Subcutaneous abdominal adipose tissue (tissue), 5 donors: ENCODE measurements at regions not wholly inside any gene's neighbourhood (a gene's known extent, or its start where the extent isn't known, plus 50 kb on each side); places are given as distances from the start of the nearest gene placed in this dataset.
"Not testable (repeated sequence)": the region's sequence is repeated elsewhere in the genome, so short reads cannot be mapped to it uniquely, and the experiment has no call there.

Experiments
- H3K27ac ChIP-seq: one replicate; pipeline ENCODE4 v1.7.0; 2013; ENCODE audit warnings: low read depth, mild to moderate bottlenecking, inconsistent platforms, low read length, moderate library complexity
- H3K27me3 ChIP-seq, 5 donors: one replicate each; pipeline ENCODE4 v1.7.0; 2013; ENCODE audit warnings: low read length in 5 of 5, inconsistent platforms in 1 of 5; ENCODE audit not compliant: control insufficient read depth in 5 of 5, insufficient read depth in 4 of 5
- H3K36me3 ChIP-seq, 5 donors: one replicate each; pipeline ENCODE4 v1.7.0; 2013; ENCODE audit warnings: low read length in 5 of 5; ENCODE audit not compliant: control insufficient read depth in 5 of 5, insufficient read depth in 5 of 5
- H3K4me1 ChIP-seq, 5 donors: one replicate each; pipeline ENCODE4 v1.7.0; 2013; ENCODE audit warnings: low read length in 5 of 5, mild to moderate bottlenecking in 3 of 5, moderate library complexity in 1 of 5; ENCODE audit not compliant: control insufficient read depth in 5 of 5, insufficient read depth in 5 of 5
- H3K4me3 ChIP-seq, 5 donors: one replicate each; pipeline ENCODE4 v1.7.0; 2013; ENCODE audit warnings: low read length in 5 of 5, low read depth in 1 of 5
- H3K9ac ChIP-seq, 5 donors: one replicate each; pipeline ENCODE4 v1.7.0; 2013; ENCODE audit warnings: low read length in 5 of 5, mild to moderate bottlenecking in 4 of 5, moderate library complexity in 3 of 5
- H3K9me3 ChIP-seq, 5 donors: one replicate each; pipeline ENCODE4 v1.7.0; 2013; ENCODE audit warnings: low read length in 5 of 5; ENCODE audit not compliant: control insufficient read depth in 5 of 5
- donor health status: healthy.
- donor health status: healthy.
- donor health status: healthy.
- donor health status: healthy.
- donor health status: healthy.

DNA sequence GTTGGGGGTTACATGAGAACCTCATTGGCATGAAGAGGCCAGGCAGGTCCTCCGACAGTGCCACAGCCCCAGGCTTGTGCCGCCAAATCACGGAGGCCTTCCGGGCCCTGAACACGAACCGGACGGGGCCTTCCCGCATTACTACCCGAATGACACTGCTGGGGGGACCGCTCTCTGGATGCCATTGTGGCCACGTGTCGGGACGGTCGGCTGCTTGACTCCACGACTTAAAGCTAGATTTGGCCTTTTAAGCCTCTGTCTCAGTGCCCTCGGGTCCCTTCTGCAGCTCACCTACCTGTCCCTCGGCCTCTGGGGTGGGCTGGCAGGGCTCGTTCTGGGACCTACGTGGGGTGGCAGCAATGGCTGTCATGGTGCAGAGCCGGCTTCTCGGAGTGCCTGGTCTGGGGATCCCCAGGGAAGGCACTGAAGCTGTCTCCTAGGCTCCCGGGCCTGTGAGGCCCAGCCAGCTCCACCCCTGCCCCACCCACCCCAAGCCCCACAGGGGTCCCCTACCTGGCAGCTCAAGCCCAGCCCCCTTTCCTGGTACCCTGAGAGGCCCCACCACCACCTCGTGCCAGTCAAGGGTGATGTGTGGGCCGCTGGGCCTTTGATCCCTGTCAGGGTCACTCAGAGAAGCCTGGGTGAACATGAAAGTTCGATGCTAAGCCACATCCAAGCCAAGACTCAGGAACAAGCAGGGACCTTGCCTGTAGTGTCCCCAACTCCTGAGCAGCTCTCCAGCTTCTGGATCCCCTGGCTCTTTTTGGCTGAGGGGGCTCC lies 245.8 kb upstream of the SGCG start:
- Histone ChIP-seq H3K9me3 (no peaks in the 10 kb centered on the region), H3K4me3 (no peak overlapping the region), H3K27me3 (no peaks in the 10 kb centered on the region), H3K27ac (no peak overlapping the region), H3K4me1 (no peaks in the 10 kb centered on the region), H3K36me3 (peaks cover 0 to 8% (median 3%) of the 10 kb centered on the region in 5 donors), H3K9ac (no peak overlapping the region)

GRCh38 chr13:22936228-22936627 lies 244.6 kb upstream of the SGCG start:
- no peaks in the 10 kb centered on the region for H3K4me1 ChIP-seq
- H3K4me3 ChIP-seq: no peak overlapping the region
- no peak overlapping the region for H3K27ac ChIP-seq
- H3K36me3 ChIP-seq: peaks cover 0 to 8% (median 3%) of the 10 kb centered on the region in 5 donors
- peaks cover 0 to 5% (median 0%) of the 10 kb centered on the region in 5 donors for H3K27me3 ChIP-seq
- no peaks in the 10 kb centered on the region for H3K9me3 ChIP-seq
- no peak overlapping the region for H3K9ac ChIP-seq

DNA sequence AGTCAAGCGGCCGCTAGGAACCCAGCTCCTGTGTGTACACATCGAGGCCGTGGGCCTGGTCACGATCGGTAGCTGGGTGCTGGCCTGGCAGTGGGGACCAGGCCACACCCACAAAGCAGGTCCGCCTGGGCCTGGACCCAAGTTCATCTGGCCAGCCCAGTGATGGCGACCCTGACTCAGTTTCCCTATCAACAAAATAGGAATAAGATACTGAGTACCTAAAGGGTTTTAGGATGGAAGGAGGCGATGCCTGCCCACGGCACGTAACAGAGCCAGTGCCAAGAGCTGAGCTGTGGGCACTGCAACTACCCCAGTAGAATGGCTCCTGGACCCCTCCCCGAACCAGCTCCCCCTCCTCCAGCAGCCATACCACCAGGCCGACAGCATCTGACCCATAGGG lies 243.5 kb upstream of the SGCG start:
- Histone ChIP-seq H3K27ac (no peak overlapping the region), H3K27me3 (peaks cover 0 to 5% (median 0%) of the 10 kb centered on the region in 5 donors), H3K36me3 (peaks cover 0 to 8% (median 3%) of the 10 kb centered on the region in 5 donors), H3K4me3 (no peak overlapping the region), H3K9ac (no peak overlapping the region), H3K9me3 (no peaks in the 10 kb centered on the region), H3K4me1 (no peaks in the 10 kb centered on the region)

DNA sequence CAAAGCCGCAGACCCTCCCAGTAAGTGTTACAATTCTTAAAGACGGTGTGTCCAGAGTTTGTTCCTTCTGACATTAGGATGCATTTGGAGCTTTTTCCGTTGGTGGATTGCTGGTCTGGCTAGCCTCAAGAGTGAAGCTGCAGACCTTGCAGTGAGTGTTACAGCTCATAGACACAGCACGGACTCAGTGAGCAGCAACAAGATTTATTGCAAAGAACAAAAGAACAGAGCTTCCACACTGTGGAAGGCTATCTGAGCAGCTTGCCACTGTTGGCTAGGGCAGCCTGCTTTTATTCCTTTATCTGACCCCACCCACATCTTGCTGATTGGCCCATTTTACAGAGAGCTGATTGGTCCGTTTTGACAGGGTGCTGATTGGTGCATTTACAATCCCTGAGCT lies 242.8 kb upstream of the SGCG start:
- H3K9ac ChIP-seq: no peak overlapping the region
- H3K36me3 ChIP-seq: peaks cover 0 to 8% (median 3%) of the 10 kb centered on the region in 5 donors
- H3K4me1 ChIP-seq: no peaks in the 10 kb centered on the region
- no peak overlapping the region for H3K27ac ChIP-seq
- no peaks in the 10 kb centered on the region for H3K9me3 ChIP-seq
- H3K4me3 ChIP-seq: no peak overlapping the region
- H3K27me3 ChIP-seq: peaks cover 0 to 5% (median 0%) of the 10 kb centered on the region in 5 donors

- Histone ChIP-seq H3K9ac (no peak overlapping the region), H3K36me3 (peaks cover 0 to 5% (median 3%) of the 10 kb centered on the region in 5 donors), H3K4me3 (no peak overlapping the region), H3K27ac (no peak overlapping the region), H3K27me3 (peaks cover 0 to 5% (median 0%) of the 10 kb centered on the region in 5 donors), H3K4me1 (no peaks in the 10 kb centered on the region), H3K9me3 (no peaks in the 10 kb centered on the region)
These were observed 242.2 kb upstream of the SGCG start for GRCh38 chr13:22938576-22938975.

DNA sequence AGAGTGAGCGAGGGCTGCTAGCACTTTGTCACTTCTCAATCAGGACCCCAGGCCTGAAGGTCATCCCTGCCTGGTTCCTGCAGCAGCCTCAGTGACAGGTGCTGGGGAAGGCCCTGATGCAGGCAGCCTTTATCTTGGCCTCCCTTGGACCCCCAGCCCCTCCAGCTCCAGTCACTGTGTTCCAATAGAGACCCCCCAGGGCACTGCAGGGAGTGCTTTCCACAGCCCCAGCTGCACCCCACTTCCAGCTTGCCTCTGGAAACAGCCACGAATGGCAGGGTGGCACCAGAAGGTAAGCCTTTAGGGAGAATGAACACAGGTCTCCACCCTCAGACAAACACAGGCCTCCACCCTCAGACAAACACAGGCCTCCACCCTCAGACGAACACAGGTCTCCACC lies 241.6 kb upstream of the SGCG start:
- Histone ChIP-seq H3K4me1 (no peaks in the 10 kb centered on the region), H3K9ac (no peak overlapping the region), H3K4me3 (no peak overlapping the region), H3K36me3 (no peaks in the 10 kb centered on the region), H3K9me3 (no peaks in the 10 kb centered on the region), H3K27me3 (peaks cover 0 to 5% (median 0%) of the 10 kb centered on the region in 5 donors), H3K27ac (no peak overlapping the region)

DNA sequence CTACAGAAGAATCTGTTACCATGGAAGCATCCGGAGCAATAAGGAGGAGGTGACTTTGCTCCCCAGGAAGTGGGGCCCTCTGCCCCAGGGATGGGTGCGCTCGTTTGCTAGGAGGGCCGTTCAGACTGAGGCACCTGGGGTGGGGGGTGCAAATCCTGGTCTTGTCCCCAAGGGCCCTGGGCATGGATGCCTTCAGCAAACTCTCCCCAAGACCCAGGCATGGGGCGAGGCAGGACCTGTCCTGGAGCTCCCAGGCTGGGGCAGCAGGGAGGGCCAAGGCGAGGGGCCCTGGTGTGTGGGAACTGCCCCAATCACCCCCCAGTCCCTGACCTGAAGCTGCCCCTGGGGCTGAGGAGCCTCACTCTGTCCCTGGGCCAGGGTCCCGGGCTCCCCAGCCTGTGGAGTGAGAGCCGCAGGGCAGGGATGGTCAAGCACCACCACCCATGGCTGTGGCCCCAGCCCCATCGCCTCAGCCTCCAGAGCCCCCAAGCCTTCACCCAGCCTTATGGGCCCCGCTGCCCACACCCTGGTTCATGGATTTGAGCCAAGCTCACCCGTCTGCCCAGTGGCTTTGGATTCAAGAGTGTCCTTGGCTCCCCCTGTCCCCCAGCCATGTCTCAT lies 240.6 kb upstream of the SGCG start:
- Histone ChIP-seq H3K4me3 (no peak overlapping the region), H3K27ac (no peak overlapping the region), H3K9ac (no peak overlapping the region), H3K27me3 (peaks cover 0 to 5% (median 0%) of the 10 kb centered on the region in 5 donors), H3K9me3 (no peaks in the 10 kb centered on the region), H3K4me1 (no peaks in the 10 kb centered on the region), H3K36me3 (no peaks in the 10 kb centered on the region)

DNA sequence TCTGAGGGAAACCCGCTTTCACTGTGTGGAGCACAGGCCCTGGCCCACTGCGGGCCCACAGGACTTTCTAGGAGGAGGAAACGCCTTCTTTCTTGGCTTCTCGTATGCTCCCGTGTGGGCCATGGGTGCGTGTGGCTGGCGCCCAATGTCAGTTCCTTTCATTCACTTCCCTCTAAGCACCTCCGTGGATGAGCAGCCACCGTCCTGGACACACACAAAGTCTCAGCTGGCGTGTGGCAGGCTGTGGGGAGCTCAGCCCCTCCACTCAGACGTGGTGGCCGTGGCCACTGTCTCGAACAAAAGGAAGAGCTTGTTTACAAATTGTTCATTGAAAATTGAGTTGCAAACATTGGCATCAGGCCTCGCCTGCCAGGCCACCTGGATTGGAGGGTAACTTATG lies 240.0 kb upstream of the SGCG start:
- Histone ChIP-seq H3K27me3 (peaks cover 0 to 5% (median 0%) of the 10 kb centered on the region in 5 donors), H3K9ac (no peak overlapping the region), H3K4me1 (no peaks in the 10 kb centered on the region), H3K36me3 (no peaks in the 10 kb centered on the region), H3K9me3 (no peaks in the 10 kb centered on the region), H3K27ac (no peak overlapping the region), H3K4me3 (no peak overlapping the region)

DNA sequence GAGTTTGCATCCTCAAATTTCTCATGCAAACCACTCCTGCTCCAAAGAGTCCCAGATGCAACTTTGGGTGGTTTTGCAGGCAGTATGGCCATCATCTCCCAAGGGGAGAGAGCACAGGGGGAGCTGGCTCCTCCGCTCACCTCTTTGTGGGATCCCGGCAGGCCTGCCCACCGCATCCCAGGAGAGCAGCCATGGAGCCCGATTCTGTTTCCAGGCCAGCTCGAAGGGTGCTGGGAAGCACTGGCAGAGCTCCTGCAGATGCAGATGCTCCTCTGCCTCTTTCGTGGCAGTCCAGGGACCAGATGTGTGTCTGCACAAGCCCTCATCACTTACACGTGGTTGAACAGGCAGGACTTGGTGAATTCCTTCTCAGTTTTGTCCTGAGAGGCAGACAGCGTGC lies 239.3 kb upstream of the SGCG start:
- not testable (repeated sequence) for H3K4me1 ChIP-seq, H3K4me3 ChIP-seq, H3K9me3 ChIP-seq, H3K9ac ChIP-seq, H3K27me3 ChIP-seq, H3K27ac ChIP-seq, H3K36me3 ChIP-seq

DNA sequence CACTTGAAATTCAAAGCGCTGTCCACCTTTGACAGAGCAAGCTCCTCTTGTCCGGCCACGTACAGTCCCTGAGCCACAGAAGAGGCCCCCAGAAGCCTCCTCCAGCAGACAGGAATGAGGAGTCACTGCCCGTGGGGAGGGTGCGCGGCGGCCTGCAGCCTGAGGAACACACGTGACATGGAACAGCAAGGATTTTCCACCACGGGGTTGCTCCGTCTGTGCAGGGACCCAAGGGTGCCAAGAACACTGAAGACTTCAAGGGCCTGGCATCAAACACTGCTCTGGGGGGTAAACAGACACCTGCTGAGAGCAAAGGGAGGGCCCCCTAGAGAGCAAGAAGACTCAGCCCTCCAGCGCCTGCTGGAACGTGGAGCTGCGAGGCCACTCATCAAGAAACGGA lies 237.9 kb upstream of the SGCG start:
- not testable (repeated sequence) for H3K9me3 ChIP-seq, H3K36me3 ChIP-seq, H3K4me3 ChIP-seq, H3K4me1 ChIP-seq, H3K27ac ChIP-seq, H3K27me3 ChIP-seq, H3K9ac ChIP-seq
